Hematopoietic multipotent progenitor cell treated with erythropoietin and hydrocortisone succinate and interleukin-3 and kit ligand, for 15 days (in vitro differentiated cells): ENCODE measurements at regions not wholly inside any gene's neighbourhood (a gene's known extent, or its start where the extent isn't known, plus 50 kb on each side); places are given as distances from the start of the nearest gene placed in this dataset.

Source experiments
- DNase-seq: peaks from one replicate; pipeline ENCODE4 v3.0.0-alpha.2; 2015; ENCODE audit warnings: low spot score

DNA sequence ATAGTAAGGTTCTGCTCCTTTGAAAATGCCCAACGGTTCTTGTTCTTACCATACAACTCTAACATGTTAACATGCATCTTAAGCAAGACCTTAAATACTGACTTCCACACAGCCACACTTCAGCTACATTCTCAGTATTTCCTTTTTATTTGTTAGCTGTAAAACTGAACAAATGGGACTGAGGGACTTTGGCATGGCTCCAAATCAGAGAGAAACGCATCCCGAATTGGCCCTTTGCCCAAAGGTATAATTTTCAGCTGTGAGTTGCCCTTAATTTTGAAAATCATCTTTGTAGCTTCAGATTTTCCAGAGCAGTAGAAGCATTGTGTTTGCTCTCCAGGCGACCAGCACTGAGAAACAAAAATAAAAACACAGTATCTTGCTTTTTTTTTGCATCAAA, 56.4 kb downstream of the NEUROD6 start:
- no peak for DNase-seq

DNA sequence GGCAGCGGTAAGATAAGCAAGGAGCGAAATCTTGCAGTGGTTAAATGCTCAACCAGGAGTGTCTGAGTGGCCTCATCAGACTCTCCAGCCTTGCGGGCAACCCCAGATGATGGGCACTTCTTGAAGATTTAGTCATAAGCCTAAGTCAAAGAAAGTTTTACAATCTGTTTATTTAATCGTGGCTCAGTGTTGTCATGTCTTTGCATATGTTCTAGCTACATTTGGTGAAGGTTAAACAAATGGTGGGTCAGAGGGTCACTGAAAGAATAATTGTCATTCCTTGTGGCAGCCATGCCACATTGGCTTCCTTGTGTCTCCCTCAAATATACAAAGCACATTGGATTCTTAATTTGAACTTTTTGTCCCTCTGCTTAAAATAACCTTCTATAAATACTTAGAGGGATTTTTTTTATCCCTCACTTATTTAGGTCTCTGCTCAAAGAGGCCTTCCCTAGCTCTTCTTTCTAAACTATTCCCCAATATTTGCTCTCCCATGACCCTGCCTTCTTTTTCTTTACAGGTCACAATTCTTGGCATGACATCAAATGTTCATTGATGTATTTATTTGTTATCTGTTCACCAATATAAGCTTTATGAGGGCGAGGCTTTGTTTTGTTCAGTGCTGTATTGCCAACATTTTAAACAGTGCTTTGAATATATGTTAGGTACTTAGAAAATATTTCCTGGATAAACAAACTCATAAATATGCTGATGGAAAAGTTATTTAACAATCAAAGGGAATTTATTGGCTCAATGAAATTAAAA, 68.7 kb downstream of the NEUROD6 start:
- no peak for DNase-seq

DNA sequence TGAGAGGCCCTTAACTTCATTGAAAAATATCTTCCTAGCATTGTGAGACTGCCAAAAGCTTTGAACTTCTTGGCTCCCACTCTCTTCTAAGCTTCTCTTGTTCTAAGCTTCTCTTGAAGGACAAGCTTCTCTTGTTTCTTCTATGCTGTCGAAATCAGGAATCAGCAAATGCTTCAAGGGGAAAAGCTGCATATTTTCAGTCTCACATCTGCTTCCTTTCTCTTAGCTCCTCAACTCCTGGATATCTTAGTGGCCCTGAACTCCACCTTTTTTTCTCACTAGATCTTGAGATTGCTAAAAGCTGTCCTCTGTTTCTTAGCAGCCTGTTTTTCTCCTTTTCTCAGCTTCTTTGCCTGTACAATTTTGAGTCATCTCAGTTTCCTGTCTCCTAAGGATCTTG, 73.0 kb downstream of the NEUROD6 start:
- no peak for DNase-seq

DNA sequence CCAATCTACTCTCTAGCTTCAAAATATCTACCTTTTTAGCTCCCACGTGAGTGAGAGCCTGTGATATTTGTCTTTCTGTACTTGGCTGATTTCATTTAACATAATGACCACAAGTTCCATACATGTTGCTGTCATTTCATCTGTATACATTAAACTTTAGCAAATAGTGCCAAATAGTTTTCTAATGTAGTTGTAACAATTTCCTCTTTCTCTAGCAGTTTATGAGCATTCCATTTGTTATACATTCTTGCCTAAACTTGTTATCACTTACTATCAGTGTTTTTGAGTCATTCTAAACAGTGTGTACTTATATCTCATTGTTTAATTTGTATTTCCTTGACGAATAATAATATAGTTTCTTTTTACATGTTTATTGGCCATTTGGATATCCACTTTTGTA, 77.2 kb downstream of the NEUROD6 start:
- DNase-seq = no peak

DNA sequence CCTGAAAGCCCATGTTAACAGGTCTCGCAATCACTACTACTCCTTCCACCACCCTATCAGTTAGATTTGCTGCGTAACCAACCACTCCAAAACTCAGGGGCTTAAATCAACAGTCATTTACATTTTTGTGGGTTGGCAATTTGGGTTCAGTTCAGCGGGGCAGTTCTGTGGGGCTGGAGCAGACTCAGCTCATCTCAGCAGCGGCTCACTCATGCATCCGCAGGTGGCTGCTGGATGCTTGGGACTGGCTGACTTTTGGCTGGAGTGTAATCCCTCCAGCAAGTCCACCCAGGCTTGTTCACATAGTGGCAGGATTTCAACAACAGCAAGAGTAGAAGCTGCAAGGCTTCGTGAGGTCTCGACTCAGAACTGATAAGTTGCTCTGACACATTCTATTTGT, 79.2 kb downstream of the NEUROD6 start:
- DNase-seq = no peak

DNA sequence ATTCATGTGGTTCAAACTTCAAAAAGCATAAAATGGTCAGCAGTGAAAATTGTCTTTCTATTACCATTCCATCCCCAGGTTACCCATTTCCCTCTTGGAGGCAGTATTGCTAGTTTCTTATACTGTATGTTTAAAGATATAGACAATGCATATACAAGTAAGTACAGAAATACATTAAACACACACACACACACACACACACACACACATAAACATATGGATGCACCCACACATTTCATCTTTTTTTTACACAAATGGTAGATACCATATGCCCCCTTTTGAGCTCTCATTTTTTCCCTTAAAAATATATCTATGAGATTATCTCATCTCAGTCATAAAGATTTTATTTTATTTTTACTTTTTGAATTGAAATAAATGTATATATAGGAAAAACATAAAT, 79.7 kb downstream of the NEUROD6 start:
- DNase-seq = no peak

DNA sequence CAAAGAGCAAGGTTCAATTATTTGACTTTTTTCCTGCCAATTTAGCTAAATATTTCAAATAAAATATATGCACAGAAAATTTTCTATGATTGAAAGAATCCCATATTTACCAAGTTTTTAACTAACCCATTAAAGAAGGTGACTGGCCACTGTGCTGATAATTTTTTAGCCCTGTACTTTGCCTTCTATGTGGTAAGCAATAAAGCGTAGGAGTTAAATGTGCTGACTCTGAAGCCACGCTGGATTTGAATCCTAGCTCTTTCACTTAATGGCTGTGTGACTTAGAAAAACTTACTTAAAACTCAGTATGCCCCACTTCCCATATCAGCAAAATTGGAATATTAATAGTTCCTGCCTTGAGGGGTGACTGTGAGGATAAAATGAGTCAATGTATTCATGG, 82.1 kb downstream of the NEUROD6 start:
- DNase-seq = no peak

DNA sequence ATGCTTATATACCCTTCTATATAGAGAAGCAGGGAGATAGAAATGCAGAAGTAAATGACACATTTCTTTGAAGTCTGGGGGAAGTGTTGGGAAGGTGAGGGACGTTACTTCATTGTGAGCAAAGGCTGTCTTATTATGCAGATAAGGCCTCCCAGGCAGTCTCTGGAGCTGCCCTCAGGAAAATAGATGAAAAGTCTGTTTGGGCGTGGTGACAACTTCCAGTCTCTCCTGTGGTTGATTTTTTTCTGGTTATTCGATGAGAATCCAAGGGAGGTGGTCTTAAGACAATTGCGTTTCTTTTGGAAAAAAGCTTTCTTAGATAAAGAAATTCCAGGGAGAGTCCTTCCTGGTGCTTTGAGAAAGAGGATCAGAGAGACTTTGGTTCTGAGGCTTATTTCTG, 84.0 kb downstream of the NEUROD6 start:
- DNase-seq = no peak

DNA sequence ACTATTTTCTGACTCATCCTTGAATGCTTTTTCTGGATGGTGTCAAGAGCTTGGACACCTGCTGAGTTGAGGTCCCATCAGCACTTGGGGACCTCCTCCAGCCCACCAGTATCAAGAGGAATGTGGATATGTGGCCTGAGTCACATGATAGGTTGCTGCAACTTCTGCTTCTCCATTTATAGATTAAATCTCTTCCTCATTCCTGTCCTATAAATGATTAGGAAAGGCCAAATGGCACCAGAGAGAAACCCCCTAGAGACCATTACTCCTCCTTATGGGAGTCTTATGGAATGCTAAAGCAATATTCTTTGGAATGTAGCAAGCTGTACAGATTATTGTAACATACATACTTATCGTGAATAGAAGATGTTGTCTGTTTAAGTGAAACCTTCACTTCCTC, 85.6 kb downstream of the NEUROD6 start:
- no peak for DNase-seq

DNA sequence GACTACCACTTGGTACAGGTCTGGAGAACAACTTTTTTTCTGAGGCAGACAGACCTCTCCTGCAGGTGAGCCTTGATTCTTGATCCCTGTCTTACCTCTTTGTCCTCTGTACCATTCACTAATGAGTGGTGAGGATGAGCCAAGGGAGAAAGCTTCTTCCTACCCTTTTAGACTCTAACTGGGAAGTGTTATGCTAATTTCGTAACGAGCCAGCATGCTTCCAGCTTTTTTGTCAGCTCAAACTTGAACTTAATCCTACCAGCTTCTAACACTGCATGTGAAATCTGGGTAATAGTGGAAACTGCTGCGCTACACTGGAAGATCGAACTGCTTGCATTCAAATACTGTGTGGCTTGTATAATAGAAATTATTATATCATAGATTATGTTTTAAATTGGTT, 87.0 kb downstream of the NEUROD6 start:
- no peak for DNase-seq

DNA sequence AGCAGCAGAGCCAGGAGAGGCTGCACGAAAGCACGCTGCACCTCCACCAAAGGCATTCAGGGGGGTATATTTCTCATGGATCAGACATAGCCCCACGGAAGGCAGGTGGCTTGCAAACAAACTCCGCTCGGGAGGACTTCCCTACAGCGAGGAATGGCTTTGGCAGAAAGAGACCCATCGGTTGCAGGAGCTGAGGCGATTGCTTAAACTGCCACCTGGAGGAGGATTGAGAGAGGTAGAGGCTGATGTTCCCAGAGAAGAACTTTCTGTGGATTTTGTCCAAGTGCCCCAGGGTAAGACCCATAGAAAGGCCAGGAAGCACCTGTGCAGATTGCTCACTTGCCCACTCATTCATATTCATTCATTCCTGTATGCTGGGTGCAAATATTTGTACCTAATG, 89.1 kb downstream of the NEUROD6 start:
- DNase-seq = no peak

DNA sequence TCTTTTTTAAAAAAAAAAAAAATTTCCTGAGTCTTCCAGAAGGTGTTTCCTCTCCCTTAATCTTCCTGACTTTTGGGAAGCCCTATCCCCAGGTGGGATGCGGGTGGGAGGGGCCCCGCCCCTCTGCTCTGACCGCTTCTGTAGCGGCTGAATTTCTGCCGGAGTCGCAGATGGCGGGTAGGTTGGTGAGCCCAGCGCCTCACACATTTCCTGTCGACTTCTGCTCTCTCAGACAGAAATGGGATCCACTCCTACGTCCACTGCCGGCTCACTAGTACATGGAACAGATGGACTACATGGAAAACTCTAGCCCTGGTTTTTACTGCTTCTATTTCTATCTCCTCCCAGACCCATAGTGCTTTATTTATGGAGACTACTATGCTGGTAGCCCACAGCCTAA, 90.9 kb downstream of the NEUROD6 start:
- no peak for DNase-seq

DNA sequence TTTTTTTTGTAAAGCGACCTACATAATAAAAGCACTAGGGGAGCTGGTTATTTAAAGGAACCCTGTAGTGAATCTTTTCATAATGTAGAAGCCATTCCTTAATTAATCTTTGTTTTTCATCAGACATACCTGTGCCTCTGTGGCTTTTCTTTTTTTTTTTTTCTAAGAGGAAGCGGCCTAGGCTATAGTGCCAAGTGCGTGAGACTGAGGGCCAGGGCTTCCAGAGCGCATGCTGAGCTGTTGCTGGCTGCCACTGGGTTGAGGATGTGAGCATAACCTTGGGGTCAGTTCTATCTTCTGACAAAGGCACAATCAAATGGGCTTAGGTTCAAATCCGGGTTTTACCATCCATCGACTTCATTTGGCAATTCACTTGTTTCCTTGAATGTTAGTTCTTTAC, 103.7 kb downstream of the NEUROD6 start:
- no peak for DNase-seq

DNA sequence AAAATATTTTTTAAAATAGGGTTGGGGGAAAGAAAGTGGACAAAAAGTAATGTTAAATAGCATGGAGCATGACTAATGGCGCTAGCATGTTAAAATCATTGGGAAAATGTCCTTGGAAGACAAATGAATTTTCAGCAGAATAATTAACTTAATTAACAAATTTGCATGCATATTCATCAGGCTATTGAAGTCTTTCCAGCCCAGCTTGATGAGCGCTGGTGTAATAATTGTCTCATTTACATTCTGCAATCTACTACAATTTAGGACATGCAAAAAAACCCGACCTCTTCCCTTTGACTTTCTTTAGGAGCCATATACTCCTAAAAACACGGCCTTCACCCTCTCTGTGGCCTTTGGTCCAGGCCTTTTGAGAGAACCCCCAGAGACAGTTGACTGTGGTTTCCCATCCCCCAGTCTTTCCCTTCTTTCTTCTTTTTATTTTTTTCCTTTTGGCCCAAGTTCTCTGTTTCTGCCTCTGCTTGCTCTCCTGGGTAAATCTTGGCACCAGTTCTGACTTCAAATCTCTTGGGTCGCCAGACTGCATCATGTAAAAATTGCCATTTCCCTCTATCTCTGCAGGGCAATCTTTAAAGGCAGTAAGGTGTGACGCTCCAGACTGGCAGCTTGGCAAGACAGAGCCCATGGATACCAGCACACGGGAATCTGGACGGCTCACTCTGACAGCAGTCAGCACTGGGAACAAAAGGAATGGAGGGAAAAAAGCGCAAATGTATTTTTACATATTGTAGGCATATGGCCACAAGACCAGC, 105.5 kb downstream of the NEUROD6 start:
- DNase-seq = no peak

DNA sequence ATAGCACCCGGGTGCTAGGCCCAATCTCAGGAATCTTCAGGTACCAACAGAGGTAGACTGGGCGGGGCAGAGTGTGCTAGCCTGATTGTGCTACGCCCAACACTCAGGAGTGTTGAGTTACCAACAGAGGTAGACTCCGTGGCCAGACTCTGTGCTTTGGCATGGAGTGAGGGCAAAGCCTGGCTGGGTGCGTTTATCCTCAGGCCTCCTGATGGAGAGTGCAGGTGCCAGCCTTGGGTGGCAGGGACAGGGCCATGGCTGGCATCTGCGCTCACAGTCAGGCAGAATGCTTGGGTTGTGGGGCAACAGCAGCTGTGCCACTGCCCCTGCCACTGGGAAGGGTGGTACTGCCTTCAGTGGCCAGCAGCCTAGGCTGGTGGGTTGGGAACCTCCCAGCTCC, 111.6 kb downstream of the NEUROD6 start:
- no peak for DNase-seq

DNA sequence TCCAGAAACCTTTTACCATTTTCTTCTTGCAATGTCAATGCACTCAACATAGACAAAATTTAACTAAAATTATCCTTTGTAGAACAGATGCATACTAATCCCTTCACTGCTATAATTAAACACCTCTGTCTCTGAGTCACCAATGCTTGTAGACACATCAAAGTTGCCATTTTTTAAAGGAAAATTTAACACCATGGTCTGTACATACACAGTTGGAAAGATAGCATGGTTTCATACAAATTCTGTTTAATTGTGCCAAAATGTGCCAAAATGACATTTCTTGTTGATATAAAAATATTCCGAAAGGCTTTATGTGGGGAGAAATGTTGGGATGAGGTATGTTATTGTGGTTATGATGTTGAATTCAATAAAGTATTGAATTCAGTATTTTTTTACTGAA, 125.8 kb downstream of the NEUROD6 start:
- DNase-seq = no peak

DNA sequence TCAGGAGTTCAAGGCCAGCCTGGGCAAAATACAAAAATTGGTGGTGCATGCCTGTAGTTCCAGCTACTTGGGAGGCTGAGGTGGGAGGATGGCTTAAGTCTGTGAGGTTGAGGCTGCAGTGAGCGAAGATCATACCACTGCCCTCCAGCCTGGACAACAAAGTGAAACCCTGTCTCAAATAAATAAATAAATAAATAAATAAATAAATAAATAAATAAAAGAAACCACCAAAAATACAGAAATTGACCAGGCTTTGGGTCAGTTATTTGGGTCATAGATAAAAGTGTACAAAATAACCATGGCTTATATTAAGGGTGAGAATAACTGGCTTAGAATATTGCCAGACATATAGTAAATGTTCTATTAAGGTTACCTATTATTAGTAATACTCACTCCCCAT, 129.2 kb downstream of the NEUROD6 start:
- DNase-seq = no peak

DNA sequence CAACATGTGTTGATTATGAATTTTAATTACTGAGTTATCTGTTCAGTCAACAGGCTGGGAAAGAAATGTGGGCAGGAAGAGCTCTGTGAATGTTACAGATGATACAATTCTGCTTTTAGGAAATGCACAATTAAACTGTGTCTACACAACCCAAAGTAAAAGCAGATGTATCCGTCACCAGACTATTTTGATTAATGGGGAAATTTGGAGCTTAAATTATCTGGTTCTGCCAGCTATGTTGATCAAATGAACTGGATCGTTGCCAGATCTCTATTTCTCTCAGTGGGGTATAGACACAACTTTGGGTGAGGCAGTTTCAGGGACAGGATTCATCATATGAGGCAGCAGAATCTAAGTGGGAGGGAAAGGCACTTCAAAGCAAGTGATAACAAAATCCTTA, 136.5 kb downstream of the NEUROD6 start:
- DNase-seq = no peak

DNA sequence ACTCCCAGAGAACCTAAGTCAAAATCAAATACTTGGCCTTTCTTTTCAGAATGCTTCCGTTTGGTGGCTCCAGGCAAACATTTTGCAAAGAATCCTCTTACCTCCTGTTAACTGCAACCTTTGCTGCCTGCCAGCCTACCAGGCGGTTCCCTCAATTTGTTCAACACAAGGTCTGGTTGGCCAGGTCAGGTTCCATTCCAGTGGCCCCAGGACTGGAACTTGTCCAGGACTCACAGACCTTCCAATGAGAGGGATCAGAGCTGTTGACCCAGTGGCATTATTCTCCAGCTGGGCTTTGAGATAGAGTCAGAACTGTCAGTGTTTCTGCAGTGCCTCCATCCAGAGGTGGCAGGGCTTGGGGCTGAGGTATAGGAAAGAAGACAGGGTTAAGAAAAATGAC, 137.0 kb downstream of the NEUROD6 start:
- no peak for DNase-seq

DNA sequence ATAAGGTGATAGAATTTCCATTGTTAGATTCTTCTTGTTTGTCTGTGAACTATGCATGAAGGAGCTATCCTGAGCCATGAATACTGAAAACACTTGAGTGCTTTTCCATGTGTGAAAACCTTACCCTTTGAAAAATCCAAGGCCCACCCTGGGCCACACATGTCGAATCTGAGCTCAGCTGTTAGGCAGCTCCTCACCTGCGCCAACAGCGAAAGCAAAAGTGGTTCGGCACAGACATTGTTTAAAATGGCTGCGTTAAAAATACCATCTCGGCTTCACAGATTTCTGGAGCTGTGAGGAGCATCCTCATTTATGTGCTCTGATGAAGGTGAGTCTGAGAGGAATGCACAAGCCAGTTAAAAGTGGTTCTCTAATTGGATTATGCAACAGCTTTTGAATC, 137.7 kb downstream of the NEUROD6 start:
- DNase-seq = no peak

DNA sequence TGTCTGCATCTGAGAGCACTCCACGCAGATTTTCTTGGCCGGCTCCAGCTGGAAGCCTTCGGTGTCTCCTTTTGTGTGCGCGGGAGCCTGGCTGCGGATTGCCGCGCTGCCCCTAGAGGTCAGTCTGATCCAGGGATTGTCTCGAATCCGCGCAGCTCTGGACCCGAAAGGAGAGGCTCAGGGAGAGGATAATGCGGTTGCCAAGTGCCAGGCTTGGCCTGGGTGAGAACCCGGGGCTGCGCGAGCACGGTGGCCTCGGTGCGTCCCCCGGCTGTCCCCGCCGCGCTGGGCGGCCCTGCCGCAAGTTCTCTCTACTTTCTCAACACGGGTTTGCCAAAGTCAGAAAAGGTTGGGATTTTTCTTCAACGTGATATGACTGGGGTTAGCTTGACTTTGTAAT, 140.9 kb downstream of the ADCYAP1R1 start:
- peak; percentile 19 for DNase-seq

DNA sequence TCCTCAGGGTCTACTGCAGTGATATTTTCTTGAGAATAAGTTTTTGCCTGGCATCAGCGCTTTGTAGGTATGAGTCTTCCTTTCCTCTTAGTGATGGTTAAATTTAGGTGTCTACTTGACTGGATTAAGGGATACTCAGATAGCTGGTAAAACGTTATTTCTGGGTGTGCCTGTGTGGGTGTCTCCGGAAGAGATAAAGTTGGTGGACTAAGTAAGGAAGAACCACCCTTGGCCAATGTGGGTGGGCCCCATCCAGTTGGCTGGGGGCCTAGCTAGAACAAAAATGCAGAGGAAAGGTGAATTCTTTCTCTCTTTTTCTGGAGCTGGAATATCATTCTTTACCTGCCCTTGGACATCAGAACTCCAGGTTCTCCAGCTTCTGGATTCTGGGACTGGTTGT, 138.8 kb downstream of the ADCYAP1R1 start:
- peak; percentile 11 for DNase-seq

DNA sequence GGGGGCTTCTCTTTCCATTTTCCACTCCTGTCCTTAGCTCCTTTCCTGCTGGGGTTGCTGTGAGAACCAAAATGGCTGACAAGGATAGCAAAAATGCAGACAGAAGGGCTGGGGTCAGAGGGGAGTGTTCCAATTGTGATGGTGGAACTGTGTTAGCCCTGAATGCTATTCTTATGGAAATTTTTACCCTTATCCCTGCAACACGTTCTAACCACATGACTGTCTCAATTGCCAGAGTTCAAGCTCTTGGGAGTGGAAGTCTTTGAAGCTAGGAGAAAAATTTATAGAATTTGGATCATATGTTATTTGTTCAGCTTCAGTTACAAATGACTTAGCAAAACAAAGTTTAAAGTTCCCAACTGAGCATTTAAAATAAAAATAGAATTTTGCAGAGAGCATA, 134.1 kb downstream of the ADCYAP1R1 start:
- no peak for DNase-seq

DNA sequence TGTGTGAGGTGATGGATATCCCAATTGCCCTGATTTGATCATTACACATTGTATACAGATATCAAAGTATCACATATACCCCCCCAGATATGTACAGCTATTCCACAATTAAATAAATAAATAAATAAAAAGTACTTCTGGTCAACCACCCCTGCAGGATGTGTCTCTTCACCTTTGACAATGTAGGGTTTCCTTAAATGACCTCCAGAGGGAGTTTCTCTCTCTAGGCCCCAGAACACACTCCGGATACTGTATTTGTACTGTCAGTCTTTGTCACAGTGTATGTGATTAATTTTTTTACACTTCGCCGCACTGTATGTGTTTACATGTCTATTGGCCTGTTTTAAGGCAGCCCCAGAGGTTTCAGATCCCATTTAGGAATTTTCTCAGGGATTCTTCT, 123.6 kb downstream of the ADCYAP1R1 start:
- no peak for DNase-seq
